Thymus (tissue), 11 donors: ENCODE measurements at regions not wholly inside any gene's neighbourhood (a gene's known extent, or its start where the extent isn't known, plus 50 kb on each side); places are given as distances from the start of the nearest gene placed in this dataset.

ENCODE experiments used
- DNase-seq, 9 donors: peaks; one replicate each; pipeline ENCODE4 v3.0.0-alpha.2; 2013; ENCODE audit warnings: low spot score in 9 of 9, low read depth in 6 of 9, missing footprints in 1 of 9
- H3K27ac ChIP-seq, 2 donors: one replicate each; pipeline ENCODE4 v1.5.1; 2013; ENCODE audit warnings: control low read depth in 1 of 2, low read depth in 1 of 2, low read length in 1 of 2, mild to moderate bottlenecking in 1 of 2, moderate library complexity in 1 of 2
- H3K27me3 ChIP-seq, 2 donors: one replicate each; pipeline ENCODE4 v1.5.1; 2013; ENCODE audit warnings: low read length in 1 of 2; ENCODE audit not compliant: control insufficient read depth in 2 of 2, insufficient read depth in 1 of 2
- H3K36me3 ChIP-seq, 2 donors: one replicate each; pipeline ENCODE4 v1.5.1; 2013; ENCODE audit warnings: low read length in 1 of 2, mild to moderate bottlenecking in 1 of 2, moderate library complexity in 1 of 2; ENCODE audit not compliant: control insufficient read depth in 2 of 2, insufficient read depth in 2 of 2
- H3K4me1 ChIP-seq, 2 donors: one replicate each; pipeline ENCODE4 v1.5.1; 2013; ENCODE audit warnings: low read length in 2 of 2; ENCODE audit not compliant: control insufficient read depth in 2 of 2, insufficient read depth in 2 of 2
- H3K4me3 ChIP-seq, 2 donors: one replicate each; pipeline ENCODE4 v1.5.1; 2013; ENCODE audit warnings: low read length in 2 of 2, control low read depth in 1 of 2, mild to moderate bottlenecking in 1 of 2
- H3K9me3 ChIP-seq, 2 donors: one replicate each; pipeline ENCODE4 v1.5.1; 2013; ENCODE audit warnings: low read length in 1 of 2, mild to moderate bottlenecking in 1 of 2; ENCODE audit not compliant: control insufficient read depth in 2 of 2, insufficient read depth in 1 of 2
- WGBS: extraction: QIAGEN DNeasy Blood & Tissue Kit; methylation state at CpG from one replicate; pipeline ENCODE4 v1.1.7; 2013; 5-methylcytosine and 5-hydroxymethylcytosine counted together
- donor health status: healthy.

GRCh38 chr7:3238525-3239210 is 62.4 kb upstream of the SDK1 start:
- Histone ChIP-seq H3K27me3 (no peaks in the 10 kb centered on the region), H3K4me3 (no peak overlapping the region), H3K9me3 (no peaks in the 10 kb centered on the region), H3K27ac (peak overlapping the region in 1 of 2 donors; percentile 53), H3K36me3 (no peaks in the 10 kb centered on the region), H3K4me1 (no peaks in the 10 kb centered on the region)
- 92% methylated on average over 3 of the region's 3 CpGs for WGBS
- DNase-seq = no peak

- H3K9me3 ChIP-seq = no peaks in the 10 kb centered on the region
- H3K36me3 ChIP-seq = no peaks in the 10 kb centered on the region
- no peaks in the 10 kb centered on the region for H3K4me1 ChIP-seq
- no peak overlapping the region for H3K27ac ChIP-seq
- DNase-seq = no peak
- 92% methylated on average over 12 of the region's 12 CpGs for WGBS
- H3K27me3 ChIP-seq = no peaks in the 10 kb centered on the region
- no peak overlapping the region for H3K4me3 ChIP-seq
These were observed 61.8 kb upstream of the SDK1 start for GRCh38 chr7:3239291-3239691.

- WGBS = 94% methylated on average over 25 of the region's 25 CpGs
- DNase-seq = no peak
- no peak overlapping the region for H3K4me3 ChIP-seq
- no peaks in the 10 kb centered on the region for H3K27me3 ChIP-seq
- H3K4me1 ChIP-seq = no peaks in the 10 kb centered on the region
- no peaks in the 10 kb centered on the region for H3K36me3 ChIP-seq
- H3K27ac ChIP-seq = no peak overlapping the region
- H3K9me3 ChIP-seq = no peaks in the 10 kb centered on the region
These were observed 60.1 kb upstream of the SDK1 start for GRCh38 chr7:3240826-3241430.

DNA sequence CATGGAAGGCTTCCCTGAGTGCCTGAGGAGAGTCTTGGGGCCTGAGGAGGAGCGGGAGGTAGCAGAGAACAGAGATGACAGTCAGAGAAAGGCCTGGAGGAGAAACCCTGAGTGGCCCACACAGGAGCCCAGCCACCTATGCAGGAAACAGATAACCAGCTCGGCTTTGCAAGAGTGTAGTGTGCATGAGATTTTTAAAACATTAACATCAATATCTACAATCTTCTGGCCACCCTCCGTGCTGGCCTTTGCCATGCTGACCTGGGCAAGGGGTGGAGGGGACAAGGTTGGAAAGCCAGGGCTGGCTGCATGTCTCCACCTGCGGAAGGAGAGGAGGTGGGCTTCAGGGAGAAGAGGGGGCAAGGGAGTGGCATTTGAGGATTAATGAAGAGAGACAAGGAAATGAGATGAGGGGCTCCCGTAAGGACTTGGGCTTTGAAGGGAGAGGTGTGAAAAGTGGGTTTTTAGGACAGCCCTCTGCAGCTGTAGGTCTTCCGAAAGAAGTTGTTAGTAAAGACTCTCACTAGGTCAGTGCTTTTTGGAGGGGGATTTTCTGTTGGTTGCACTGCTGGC is 59.3 kb upstream of the SDK1 start:
- Histone ChIP-seq H3K36me3 (no peaks in the 10 kb centered on the region), H3K27me3 (no peaks in the 10 kb centered on the region), H3K4me1 (no peaks in the 10 kb centered on the region), H3K9me3 (peaks cover 0 to 3% of the 10 kb centered on the region in 2 donors), H3K27ac (no peak overlapping the region), H3K4me3 (no peak overlapping the region)
- WGBS = 91% methylated on average over 6 of the region's 6 CpGs
- DNase-seq = no peak

- Histone ChIP-seq H3K27me3 (no peaks in the 10 kb centered on the region), H3K9me3 (peaks cover 0 to 3% of the 10 kb centered on the region in 2 donors), H3K4me1 (no peaks in the 10 kb centered on the region), H3K36me3 (no peaks in the 10 kb centered on the region), H3K27ac (no peak overlapping the region), H3K4me3 (no peak overlapping the region)
- no peak for DNase-seq
- 91% methylated on average over 2 of the region's 2 CpGs for WGBS
These were observed 58.6 kb upstream of the SDK1 start for GRCh38 chr7:3242398-3242972.

DNA sequence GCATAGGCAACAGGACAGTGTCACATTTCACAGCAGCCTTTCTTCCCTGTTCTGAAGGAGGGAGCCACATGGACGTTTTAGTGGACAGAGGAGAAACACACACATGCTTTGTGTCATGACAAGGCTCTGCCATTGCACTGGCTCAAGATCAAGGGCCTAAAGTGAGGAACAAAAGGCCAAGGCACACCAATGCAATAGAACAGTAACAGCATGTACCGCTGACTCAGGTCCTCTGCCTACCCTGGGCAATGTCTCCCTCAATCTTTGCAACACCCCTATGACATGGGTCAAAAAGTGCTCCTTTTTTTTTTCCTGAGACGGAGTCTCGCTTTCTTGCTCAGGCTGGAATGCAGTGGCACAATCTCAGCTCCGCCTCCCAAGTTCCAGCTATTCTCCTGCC is 57.8 kb upstream of the SDK1 start:
- no peak overlapping the region for H3K27ac ChIP-seq
- H3K36me3 ChIP-seq = no peaks in the 10 kb centered on the region
- H3K27me3 ChIP-seq = no peaks in the 10 kb centered on the region
- peaks cover 0 to 3% of the 10 kb centered on the region in 2 donors for H3K9me3 ChIP-seq
- WGBS = 94% methylated on average over 5 of the region's 5 CpGs
- H3K4me1 ChIP-seq = no peaks in the 10 kb centered on the region
- no peak overlapping the region for H3K4me3 ChIP-seq
- no peak for DNase-seq

- WGBS = 97% methylated on average over 15 of the region's 15 CpGs
- peaks cover 0 to 3% of the 10 kb centered on the region in 2 donors for H3K9me3 ChIP-seq
- H3K4me1 ChIP-seq = no peaks in the 10 kb centered on the region
- no peak for DNase-seq
- no peaks in the 10 kb centered on the region for H3K27me3 ChIP-seq
- H3K4me3 ChIP-seq = no peak overlapping the region
- H3K27ac ChIP-seq = no peak overlapping the region
- no peaks in the 10 kb centered on the region for H3K36me3 ChIP-seq
These were observed 57.4 kb upstream of the SDK1 start for GRCh38 chr7:3243680-3244079.

- Histone ChIP-seq H3K36me3 (no peaks in the 10 kb centered on the region), H3K27me3 (no peaks in the 10 kb centered on the region), H3K4me1 (no peaks in the 10 kb centered on the region), H3K4me3 (no peak overlapping the region), H3K27ac (no peak overlapping the region), H3K9me3 (peaks cover 0 to 3% of the 10 kb centered on the region in 2 donors)
- WGBS = 86% methylated on average over 7 of the region's 7 CpGs
- DNase-seq = no peak
These were observed 56.7 kb upstream of the SDK1 start for GRCh38 chr7:3244241-3244814.

GRCh38 chr7:3245077-3245476 is 56.0 kb upstream of the SDK1 start:
- Histone ChIP-seq H3K36me3 (no peaks in the 10 kb centered on the region), H3K9me3 (peaks cover 0 to 3% of the 10 kb centered on the region in 2 donors), H3K27me3 (no peaks in the 10 kb centered on the region), H3K27ac (no peak overlapping the region), H3K4me3 (no peak overlapping the region), H3K4me1 (no peaks in the 10 kb centered on the region)
- DNase-seq = no peak
- 95% methylated on average over 2 of the region's 2 CpGs for WGBS
